ENCODE measurements at regions not wholly inside any gene's neighbourhood (a gene's known extent, or its start where the extent isn't known, plus 50 kb on each side); places are given as distances from the start of the nearest gene placed in this dataset.

DNA sequence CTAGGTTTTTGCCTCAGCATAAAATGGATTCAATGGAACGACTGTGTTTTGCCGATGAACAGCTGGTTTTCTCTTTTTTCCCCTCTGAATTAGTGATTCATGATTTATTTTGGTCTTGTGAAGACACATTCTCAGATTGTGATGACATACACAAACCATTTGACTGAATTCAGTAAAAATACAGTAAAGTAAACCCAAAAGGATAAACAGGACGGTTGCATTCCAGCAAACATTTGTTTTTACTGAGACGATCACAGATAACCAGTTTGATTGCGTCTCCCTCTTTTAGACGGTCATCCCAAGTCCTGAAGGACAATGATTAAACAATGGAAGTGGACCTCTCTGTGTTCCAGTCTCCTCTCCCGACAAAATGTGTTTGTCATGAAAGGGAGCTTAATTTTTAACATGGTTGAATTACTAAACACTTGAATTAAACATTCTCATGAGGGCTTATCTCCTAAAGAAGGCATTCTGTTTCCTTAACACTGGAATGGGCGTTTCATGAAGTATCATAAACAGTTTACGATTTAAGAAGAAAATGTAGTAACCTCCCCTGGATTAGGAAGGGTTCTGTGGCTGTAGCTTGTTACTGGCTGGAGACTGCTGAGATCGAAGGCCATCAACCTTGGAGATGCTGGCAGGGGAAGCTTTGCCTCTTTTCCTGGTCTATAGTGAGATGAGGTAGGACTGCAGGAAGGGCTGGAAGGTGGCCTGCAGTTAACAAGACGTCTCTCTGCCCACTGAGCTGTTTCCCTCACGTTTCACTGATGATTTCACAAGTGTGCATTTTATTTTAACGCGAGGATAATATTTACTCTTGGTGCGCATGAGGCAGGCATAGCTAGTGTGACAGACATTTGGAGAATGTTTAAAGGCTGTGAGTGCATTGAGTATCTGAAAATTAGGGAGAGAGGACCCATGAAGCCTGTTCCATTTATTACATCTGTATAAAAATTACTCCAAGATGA lies 457.9 kb downstream of the FGF9 start:
- DNase-seq (ENCODE audit: low spot score) = no peak

DNA sequence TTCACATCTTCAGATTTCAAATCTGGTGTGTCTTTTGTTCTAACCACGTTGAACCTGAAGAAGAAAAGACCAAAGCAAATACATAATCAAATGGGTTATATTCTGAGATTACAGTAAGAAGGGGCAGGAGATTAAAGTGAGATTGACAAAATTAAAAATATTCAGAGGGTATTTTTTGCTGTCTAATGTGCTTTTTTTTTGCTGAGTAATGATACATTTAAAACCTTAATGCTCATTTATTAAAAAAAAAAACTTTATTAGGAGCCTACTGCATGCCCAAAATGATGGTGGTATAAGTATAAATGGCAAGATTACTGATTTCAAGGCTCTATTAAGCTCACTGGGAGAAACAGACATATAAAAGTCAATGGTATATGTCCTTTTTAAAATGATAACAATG lies 459.4 kb downstream of the FGF9 start:
- DNase-seq (ENCODE audit: low spot score) = no peak

DNA sequence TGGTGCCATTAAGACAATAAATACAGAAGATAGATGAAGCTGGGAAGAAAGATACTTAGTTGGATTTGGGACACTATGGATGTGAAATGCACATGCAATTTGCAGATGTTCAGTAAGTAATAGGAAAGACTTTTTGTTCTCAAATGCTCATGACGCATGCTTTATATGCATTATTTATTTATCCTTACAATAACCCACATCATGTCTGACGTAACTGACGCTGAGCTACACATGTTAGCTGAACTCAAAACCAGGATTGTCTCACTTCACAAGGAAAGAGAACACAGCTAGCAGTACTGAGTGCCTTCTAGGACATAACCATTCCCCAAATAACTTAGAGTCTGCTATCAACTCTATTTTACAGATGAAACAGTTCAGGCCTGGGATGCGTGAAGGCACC lies 463.4 kb downstream of the FGF9 start:
- DNase-seq (ENCODE audit: low spot score) = no peak

DNA sequence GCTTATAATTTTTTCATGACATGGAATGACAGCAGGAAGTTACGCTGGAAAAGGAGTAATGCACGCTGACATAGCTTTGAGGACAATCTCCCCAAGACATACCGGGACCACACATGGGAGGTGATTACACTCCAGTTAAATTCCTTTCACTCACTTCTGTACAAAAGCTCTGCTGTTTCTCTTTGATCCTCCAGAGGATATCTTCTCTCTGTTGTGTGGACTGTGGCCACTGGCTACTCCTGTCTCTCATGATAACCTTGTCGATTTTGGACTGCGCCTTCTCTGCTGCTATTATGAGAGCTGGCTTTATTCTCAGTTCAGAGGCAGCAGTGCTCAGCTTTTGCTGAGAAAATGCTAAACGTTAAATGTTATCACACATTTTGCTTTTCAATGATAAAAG lies 464.6 kb downstream of the FGF9 start:
- no peak for DNase-seq (ENCODE audit: low spot score)

DNA sequence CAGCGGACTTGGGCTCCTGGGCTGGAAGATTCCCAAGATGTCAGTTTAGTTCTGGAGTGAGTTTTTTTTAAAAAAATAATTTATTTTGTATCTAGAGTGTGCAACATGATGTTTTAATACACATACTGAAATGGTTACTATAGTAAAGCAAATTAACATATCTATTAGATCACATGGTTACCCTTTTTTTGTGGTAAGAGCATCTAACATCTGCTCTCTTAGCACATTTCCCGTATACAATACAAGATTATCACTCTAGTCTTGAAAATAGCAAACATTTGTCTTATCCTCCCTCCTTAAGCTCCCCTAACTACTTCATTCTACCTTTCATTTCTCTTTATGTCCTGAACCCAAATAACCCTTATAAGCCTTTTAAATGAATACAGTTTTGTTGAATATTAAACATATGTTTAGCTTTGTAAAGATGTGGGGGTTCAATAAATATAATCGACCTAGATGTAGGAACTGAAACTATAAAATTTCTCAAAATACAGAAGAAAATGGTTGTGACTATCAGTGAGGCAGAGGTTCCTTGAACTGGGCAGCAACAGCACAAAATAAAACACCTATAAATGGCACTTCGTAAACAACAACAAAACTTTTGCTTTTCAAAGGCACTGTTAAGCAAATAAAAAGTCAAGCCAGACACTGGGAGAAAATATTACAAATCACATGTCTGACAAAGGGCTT lies 466.6 kb downstream of the FGF9 start:
- DNase-seq (ENCODE audit: low spot score) = no peak

DNA sequence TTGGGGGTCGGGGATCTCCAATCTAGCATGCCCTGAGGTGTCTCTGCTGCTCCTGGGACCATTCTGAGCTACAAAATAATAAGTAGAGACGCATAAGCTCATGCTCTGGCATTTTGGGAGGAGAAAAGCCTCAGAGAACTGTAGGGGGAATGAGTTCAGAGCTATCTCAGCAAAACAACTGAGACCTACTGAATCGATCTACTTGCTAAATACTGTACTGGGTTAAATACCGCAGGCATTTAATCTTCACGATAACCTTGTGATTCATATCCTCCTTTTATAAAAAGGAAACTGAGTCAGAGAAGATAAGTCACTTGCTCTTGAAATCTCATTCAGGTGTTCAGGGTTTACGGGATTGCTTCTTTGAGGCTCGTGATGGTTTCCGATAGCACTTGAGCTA lies 468.1 kb downstream of the FGF9 start:
- no peak for DNase-seq (ENCODE audit: low spot score)

DNA sequence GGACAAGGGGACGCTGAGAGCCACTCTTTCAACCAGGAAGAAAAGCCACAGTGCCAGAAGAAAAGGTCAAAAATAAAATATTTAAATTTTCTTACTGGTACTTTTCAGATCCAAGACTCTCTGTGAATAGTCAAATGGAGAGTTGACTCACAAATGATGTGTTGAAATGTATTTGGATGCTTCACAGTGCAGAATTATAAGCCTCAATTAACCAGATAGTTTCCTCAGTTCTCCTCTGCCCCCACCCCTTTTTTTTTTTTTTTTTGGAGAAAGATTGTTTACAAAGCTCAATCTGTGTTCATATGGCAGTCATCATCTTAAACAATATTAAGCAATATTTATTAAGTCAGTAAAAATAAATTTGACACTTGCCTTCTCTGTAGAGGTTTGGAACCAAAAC lies 470.8 kb downstream of the FGF9 start:
- no peak for DNase-seq (ENCODE audit: low spot score)

DNA sequence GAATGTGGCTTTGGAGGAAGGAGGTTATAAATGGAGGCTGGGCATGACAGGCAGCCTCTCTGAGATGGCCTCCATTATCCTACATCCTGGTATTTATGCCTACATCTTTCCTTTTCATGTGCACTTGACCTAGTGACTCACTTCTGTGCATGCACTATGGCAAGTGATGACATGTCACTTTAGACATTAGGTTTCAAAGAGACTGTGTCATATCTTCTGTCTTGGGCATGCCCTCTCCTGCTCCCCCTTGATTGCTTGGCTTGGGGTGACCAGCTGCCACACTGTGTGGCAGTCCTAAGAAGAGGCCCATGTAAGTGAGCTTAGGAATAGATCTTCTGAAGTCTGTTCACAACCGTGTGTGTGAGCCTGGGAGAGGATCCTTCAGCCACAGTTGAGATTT lies 472.8 kb downstream of the FGF9 start:
- DNase-seq (ENCODE audit: low spot score) = no peak

DNA sequence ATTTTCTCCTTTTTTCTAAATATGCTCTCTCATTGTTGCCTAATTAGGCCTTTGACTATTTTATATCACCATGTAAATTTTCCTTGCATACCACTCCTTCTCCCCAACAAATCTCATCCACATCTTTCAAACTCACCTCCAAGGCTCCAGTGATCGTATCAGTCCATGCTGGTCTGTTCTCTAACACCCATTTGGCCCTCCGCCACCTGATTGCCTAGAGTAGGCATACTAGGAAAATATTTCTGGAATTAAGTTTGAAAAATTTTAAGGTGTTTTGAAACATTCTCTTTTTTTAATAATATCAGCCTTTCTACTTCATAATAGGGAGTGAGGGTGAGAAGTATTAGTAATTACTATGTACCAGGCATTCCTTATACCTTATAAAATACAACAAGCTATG lies 473.9 kb downstream of the FGF9 start:
- no peak for DNase-seq (ENCODE audit: low spot score)

DNA sequence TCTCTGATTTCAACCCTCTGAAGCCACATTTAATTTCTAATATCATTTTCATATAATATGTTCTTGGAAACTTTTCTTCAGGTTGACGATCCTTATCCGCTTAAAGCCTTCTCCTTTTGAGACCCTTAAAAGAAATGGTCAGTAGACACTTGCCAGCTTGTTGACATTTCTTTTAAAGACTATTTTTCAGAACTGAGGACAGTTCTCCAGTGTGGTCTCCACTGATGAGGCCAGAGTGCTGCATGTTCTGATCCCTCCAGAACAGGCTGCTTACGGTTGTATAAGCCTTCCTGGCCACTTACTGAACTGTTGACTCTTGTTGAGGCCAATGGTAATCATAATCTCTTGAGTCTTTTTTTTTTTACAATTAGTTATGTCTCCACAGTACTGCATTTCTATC lies 477.3 kb downstream of the FGF9 start:
- no peak for DNase-seq (ENCODE audit: low spot score)

DNA sequence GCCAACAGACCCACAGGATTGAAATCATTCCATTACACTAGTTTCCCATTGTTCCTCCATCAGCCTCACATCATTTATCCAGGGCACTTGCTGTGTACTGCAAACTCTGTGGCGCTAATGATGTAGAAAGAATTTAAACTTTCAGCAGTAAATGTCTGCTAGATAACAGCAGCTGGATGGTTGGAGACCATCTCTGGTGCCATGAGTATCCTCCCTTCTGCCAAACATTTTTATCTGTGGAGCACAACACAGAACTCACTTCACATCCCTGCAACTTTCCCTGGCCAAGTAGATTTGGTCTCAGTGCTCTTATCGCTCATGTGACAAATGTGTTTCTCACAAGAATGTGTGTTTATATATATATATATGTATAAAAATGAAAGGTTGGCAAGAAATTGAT lies 481.9 kb downstream of the FGF9 start:
- DNase-seq (ENCODE audit: low spot score) = no peak

DNA sequence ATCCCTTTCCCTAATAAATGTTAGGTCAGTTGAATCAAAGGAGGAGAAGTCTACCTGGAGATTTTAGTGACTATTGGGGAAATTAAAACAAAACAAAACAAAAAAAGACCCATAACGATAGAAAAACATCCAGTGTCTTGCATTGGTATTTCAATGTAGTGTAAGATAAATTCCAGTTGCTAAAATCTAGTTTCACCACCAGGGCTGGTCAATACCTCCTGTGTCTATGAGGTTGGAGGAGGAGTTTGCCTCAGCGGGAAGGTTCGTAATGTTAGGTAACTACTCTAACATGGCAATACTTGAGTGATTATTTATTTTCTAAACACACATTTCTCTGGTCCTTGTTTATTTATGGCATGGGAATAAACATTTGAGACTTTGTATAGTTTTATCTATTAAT lies 483.2 kb downstream of the FGF9 start:
- no peak for DNase-seq (ENCODE audit: low spot score)

DNA sequence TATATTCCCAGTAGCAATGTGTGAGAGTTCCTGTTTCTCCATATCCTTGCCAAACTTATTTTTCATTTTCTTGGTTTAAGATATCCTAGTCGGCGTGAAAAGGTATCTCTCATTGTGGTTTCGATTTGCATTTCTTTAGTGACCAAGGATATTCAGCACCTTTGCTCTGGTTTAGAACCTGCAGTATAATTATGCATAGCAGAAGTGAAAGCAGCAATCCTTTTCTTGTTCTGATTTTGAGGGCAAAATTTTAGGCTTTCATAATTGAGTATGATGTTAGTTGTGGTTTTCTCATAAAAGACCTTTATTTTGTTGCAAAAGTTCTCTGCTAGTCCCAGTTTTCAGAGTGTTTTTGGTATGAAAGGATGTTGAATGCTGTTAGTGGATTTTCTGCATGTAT lies 491.0 kb downstream of the FGF9 start:
- DNase-seq (ENCODE audit: low spot score) = no peak

DNA sequence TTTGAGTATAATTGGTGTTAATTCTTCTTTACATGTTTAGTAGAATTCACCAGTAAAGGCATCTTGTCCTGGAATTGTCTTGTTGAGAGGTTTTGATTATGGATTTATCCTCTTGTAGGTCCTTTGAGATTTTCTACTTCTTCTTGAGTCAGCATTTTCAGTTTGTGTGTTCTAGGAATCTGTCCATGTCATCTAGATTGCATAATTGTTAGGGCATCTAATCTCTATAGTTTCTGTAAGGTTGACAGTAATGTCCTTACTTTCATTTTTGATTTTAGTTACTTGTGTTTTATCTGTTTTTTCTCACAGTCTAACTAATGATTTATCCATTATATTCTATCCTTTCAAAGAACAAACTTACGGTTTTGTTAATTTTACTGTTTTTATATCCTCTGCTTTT lies 492.0 kb downstream of the FGF9 start:
- DNase-seq (ENCODE audit: low spot score) = no peak

DNA sequence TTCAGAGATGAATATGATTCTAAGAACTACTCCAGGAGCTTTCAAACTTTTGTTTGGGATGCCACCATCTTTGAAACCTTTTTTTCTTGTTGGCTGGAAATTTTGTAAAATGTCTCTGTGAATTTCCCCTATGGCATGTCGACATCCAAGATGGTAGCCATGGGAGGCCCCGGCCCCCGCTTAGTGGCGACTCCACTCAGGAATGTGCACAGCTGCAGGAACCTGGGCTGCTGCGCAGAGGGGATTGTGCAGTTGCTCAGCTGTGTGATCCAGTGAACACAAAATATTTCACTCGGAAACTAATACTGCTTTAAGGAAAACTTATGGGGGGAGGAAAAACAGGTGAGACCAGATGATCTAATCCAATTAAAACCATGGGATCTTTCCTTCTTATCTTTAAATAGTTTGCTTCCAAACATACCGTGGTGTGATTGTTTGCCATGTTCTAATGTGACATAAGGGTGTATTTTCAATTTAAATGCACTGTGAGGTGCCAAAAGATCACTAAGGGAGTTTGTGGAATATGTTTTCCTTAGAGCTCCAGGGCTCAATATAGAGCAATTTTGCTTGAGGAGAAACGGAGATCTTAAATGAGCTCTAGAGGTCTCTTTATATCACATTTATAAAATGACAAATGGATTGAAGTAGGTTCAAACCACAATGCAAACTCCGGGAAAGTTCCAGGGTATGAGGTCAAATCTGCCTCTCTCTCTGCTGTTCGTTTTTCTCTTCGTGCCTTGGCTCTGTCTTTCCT lies 497.7 kb downstream of the FGF9 start:
- no peak for DNase-seq (ENCODE audit: low spot score)

DNA sequence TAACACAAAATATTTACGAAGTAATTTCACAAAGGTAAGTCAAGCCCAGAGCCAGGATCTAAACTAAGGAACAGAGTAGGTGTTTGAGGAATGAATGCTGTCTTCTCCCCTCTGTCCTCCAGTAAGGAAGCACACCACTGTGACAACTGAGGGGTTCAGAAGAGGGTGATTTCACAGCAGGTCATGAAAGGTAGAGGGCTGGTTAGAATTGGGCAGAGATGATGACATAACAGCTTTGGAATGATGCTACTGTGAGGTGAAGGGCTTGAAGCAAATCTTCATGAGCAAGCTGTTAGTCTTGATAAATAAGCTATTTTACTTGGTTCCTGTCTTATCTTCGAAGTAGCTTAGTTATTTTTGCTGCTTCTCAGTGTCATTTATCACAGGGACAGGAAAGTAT lies 498.6 kb downstream of the FGF9 start:
- DNase-seq (ENCODE audit: low spot score) = no peak

DNA sequence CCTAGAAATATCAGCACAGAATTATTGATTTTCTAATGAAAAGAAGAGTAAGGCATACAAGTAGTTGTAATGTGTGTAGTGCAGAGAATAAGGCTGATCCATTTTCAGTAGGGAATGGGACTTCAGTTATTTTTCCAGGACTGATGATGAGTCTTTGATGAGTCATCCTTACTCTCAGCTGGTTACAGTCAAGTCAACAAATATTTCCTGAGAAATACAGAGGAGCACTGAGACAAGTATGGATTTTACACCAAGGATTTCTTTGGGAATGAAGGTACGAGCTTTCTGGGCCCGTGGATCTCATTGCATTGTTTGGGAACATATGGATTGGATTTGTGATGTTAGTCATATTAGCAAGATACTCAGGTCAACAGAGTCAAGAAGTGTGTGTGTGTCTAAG lies 502.7 kb downstream of the FGF9 start:
- no peak for DNase-seq (ENCODE audit: low spot score)

DNA sequence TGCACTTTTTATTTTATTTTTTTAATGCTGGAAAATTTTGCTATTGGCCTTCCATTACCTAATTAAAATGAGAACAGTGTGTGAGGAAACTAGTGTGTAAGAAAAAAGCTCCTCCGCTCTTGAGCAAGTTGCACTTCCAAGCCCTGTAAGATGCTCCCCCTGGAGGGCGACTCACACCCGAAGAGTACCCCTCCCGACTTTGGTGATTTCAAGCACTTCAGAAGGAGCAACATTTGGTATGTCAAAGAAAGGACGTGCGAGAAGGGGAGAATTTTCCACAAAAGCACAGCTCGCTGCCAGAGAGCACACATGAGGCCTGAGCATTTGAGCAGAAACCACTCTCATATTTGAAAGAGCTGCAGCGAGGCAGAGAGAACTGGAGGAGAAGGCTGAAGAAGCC lies 504.4 kb downstream of the FGF9 start:
- no peak for DNase-seq (ENCODE audit: low spot score)

DNA sequence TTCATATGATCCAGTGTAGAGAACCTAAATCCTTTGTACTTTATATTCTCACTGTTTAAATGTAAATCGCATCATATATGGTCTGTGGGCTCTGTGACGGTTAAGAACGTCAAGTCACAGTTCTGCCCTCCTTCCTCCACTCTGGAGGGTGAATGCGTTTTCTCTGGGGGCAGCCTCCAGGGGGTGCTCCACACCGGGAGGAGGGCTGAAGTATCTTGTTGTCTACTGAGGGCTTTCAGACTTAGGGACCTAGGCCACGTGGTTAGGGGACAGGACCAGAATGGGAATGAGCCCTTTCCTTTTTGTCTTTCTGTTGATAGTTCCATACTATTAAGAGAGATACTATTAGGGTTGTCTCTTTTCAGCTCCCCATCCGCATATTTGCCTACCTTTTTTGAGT lies 504.9 kb downstream of the FGF9 start:
- no peak for DNase-seq (ENCODE audit: low spot score)

DNA sequence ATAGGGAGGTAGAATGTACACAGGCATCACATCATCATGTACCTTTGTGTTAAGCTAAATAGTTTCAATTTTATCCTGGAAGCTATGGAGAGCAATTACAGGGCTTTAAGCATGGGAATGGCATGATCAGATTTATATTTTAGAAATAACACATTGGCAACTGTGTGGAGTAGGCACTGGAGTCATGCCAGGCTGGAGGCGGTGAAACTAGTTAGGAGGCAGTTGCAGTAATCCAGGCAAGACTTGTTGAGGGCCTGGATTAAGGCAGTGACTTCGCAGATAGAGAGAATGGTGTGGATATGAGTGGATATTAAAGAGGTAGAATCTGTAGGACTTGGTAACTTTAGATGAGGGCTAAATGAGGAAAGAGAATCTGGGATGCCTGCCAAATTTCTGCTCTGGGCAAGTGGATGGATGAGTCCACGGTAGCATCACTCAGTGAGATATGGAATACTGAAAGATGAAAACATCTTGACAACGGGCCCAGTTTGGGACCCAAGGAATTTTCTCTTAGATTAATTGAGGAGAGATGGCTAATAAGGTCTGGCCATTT lies 506.2 kb downstream of the FGF9 start:
- DNase-seq (ENCODE audit: low spot score) = no peak

DNA sequence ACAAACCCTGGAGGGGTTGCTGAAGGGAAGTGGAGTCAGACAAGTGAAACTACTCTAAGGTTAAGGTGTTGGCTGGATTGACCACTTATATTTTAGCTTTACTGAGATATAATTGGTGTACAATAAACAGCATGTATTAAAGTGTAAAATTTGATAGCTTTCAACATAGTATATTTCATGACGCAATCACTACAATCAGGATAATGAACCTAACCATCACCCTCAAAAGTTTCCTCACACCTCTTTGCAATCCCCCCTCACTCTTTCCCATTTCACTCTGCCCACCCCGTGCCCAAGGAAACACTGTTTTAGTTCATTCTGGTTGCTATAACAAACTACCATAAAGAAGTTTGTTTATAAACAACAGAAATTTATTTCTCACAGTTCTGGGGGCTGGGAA lies 508.0 kb downstream of the FGF9 start:
- no peak for DNase-seq (ENCODE audit: low spot score)

DNA sequence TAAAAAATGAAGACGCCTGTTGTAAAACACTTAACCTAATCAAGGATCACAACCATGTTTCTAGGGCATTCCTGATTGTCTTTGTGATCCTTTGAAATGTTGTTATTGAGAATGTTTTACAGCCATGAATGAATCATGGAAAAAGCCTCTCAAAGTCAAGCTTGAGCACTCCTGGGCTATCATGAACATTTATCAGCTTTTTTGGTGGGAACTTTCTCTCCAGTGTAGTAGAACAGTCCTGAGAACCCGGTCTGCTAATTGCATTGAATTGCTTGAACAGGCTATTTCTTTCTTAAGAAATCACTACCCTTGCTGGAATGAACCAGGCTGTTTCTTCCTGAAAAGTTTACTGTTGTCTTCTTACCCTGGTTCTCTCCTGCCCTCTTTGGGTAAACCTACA lies 516.5 kb downstream of the FGF9 start:
- DNase-seq (ENCODE audit: low spot score) = no peak
